Suprapubic skin (tissue), 4 donors: ENCODE measurements at regions not wholly inside any gene's neighbourhood (a gene's known extent, or its start where the extent isn't known, plus 50 kb on each side); places are given as distances from the start of the nearest gene placed in this dataset.

Experiments used
- DNase-seq, 2 donors: peaks; one replicate each; pipeline ENCODE4 v3.0.0-alpha.2; 2019; ENCODE audit warnings: low spot score in 2 of 2
- H3K27ac ChIP-seq: fragments of 200-600 bp; sonication (generic); one replicate; pipeline ENCODE4 v1.5.1; 2019
- H3K27me3 ChIP-seq: fragments of 200-600 bp; sonication (generic); one replicate; pipeline ENCODE4 v1.5.1; 2019
- H3K36me3 ChIP-seq: fragments of 200-600 bp; sonication (generic); one replicate; pipeline ENCODE4 v1.5.1; 2019
- H3K4me1 ChIP-seq: fragments of 200-600 bp; sonication (generic); one replicate; pipeline ENCODE4 v1.5.1; 2019
- H3K4me3 ChIP-seq: fragments of 200-600 bp; sonication (generic); one replicate; pipeline ENCODE4 v1.5.1; 2019; ENCODE audit warnings: mild to moderate bottlenecking
- H3K9me3 ChIP-seq: fragments of 200-600 bp; sonication (generic); one replicate; pipeline ENCODE4 v1.5.1; 2019
- EP300 ChIP-seq: sonication (generic); formaldehyde crosslinking; IDR thresholded peaks from one replicate; pipeline ENCODE4 v1.6.1; 2017; ENCODE audit warnings: antibody characterized with exemption
- POLR2A ChIP-seq, 2 donors: fragments of 450-650 bp; IDR thresholded peaks; one replicate each; pipeline ENCODE4 v1.6.1; 2017; ENCODE audit warnings: antibody characterized with exemption in 2 of 2, mild to moderate bottlenecking in 2 of 2, moderate library complexity in 2 of 2
- POLR2AphosphoS5 ChIP-seq, 3 donors: sonication (generic); formaldehyde crosslinking; IDR thresholded peaks; one replicate each; pipeline ENCODE4 v1.6.1; 2017; ENCODE audit warnings: antibody characterized with exemption in 3 of 3
- WGBS: methylation state at CpG from one replicate; pipeline ENCODE4 v1.1.5; 2018; 5-methylcytosine and 5-hydroxymethylcytosine counted together
- TF ChIP-seq, protein P1 (sequence below), 2 donors: fragments of 200-600 bp in 1 of 2; fragments of 450-650 bp in 1 of 2; sonication (generic) in 1 of 2; IDR thresholded peaks; one replicate each; pipeline ENCODE4 v1.5.1; 2016 to 2019; ENCODE audit warnings: antibody characterized with exemption in 2 of 2, mild to moderate bottlenecking in 1 of 2, moderate library complexity in 1 of 2

- TF ChIP-seq POLR2AphosphoS5 (IDR thresholded peaks at IDR 0.05) = no peak
- TF ChIP-seq POLR2A (IDR thresholded peaks at IDR 0.05) = no peak
- TF ChIP-seq, protein P1, sequence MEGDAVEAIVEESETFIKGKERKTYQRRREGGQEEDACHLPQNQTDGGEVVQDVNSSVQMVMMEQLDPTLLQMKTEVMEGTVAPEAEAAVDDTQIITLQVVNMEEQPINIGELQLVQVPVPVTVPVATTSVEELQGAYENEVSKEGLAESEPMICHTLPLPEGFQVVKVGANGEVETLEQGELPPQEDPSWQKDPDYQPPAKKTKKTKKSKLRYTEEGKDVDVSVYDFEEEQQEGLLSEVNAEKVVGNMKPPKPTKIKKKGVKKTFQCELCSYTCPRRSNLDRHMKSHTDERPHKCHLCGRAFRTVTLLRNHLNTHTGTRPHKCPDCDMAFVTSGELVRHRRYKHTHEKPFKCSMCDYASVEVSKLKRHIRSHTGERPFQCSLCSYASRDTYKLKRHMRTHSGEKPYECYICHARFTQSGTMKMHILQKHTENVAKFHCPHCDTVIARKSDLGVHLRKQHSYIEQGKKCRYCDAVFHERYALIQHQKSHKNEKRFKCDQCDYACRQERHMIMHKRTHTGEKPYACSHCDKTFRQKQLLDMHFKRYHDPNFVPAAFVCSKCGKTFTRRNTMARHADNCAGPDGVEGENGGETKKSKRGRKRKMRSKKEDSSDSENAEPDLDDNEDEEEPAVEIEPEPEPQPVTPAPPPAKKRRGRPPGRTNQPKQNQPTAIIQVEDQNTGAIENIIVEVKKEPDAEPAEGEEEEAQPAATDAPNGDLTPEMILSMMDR (IDR thresholded peaks at IDR 0.05) = no peak
- TF ChIP-seq EP300 = no peak
- no peak overlapping the region for H3K4me3 ChIP-seq
- no peak for DNase-seq
- H3K4me1 ChIP-seq = no peaks in the 10 kb centered on the region
- no peaks in the 10 kb centered on the region for H3K9me3 ChIP-seq
- H3K36me3 ChIP-seq = no peaks in the 10 kb centered on the region
- 56% methylated on average over 3 of the region's 3 CpGs for WGBS
- no peak overlapping the region for H3K27ac ChIP-seq
- H3K27me3 ChIP-seq = no peaks in the 10 kb centered on the region
These were observed 208.4 kb upstream of the COL3A1 start for GRCh38 chr2:188765522-188766470.

DNA sequence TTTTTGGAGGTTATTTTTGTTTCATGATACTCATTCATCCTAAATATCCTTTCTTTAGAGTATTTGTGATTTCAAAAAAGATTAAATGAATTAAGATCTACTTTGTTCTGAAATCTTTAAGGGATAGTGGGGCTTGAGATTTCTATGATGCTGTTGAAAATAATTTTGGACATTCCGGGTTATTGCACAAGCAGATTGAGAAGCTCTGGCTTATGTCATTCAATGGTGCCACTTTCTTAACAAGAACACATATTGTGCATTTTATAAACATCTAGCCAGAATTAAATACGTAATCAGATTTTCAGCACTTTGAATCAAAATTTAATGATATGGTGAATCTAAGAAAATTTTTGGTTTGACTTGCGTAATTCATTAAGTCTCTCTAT, 207.7 kb upstream of the COL3A1 start:
- WGBS = 72% methylated on average over 3 of the region's 3 CpGs
- no peak for DNase-seq
- H3K4me1 ChIP-seq = no peaks in the 10 kb centered on the region
- H3K4me3 ChIP-seq = no peak overlapping the region
- TF ChIP-seq, protein P1 (IDR thresholded peaks at IDR 0.05) = no peak
- TF ChIP-seq EP300 = no peak
- TF ChIP-seq POLR2AphosphoS5 (IDR thresholded peaks at IDR 0.05) = no peak
- no peak for TF ChIP-seq POLR2A (IDR thresholded peaks at IDR 0.05)
- no peaks in the 10 kb centered on the region for H3K27me3 ChIP-seq
- no peaks in the 10 kb centered on the region for H3K9me3 ChIP-seq
- H3K36me3 ChIP-seq = no peaks in the 10 kb centered on the region
- no peak overlapping the region for H3K27ac ChIP-seq

GRCh38 chr2:188767176-188767575, 207.0 kb upstream of the COL3A1 start:
- H3K27me3 ChIP-seq = no peaks in the 10 kb centered on the region
- no peaks in the 10 kb centered on the region for H3K36me3 ChIP-seq
- no peak for TF ChIP-seq POLR2A (IDR thresholded peaks at IDR 0.05)
- no peak for TF ChIP-seq POLR2AphosphoS5 (IDR thresholded peaks at IDR 0.05)
- TF ChIP-seq, protein P1 (IDR thresholded peaks at IDR 0.05) = no peak
- H3K4me1 ChIP-seq = no peaks in the 10 kb centered on the region
- 64% methylated on average over 1 of the region's 1 CpG for WGBS
- H3K9me3 ChIP-seq = no peaks in the 10 kb centered on the region
- H3K27ac ChIP-seq = no peak overlapping the region
- no peak overlapping the region for H3K4me3 ChIP-seq
- DNase-seq = no peak

DNA sequence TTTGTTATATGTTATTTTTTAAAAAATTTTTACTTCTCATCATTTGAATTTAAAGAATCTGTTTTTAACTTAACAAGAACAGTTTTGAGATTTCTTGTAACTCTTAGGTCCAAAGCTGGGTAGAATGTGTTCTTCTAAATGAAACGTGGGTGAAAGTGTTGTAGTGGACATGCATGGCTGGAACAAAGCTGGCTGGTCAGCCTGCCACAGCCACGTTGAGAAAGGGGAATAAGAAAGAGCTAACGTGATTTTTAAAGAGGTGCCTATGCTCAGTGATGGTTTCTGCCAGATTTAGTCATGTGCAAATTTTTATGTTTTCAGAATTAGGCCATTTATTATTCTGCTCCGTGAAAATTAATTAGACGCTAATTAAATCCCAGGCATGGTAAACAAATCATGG, 203.9 kb upstream of the COL3A1 start:
- no peak overlapping the region for H3K27ac ChIP-seq
- DNase-seq = no peak
- 74% methylated on average over 5 of the region's 5 CpGs for WGBS
- no peaks in the 10 kb centered on the region for H3K4me1 ChIP-seq
- H3K27me3 ChIP-seq = no peaks in the 10 kb centered on the region
- no peak overlapping the region for H3K4me3 ChIP-seq
- H3K9me3 ChIP-seq = no peaks in the 10 kb centered on the region
- H3K36me3 ChIP-seq = no peaks in the 10 kb centered on the region
- TF ChIP-seq POLR2A (IDR thresholded peaks at IDR 0.05) = no peak
- TF ChIP-seq, protein P1 (IDR thresholded peaks at IDR 0.05) = no peak
- TF ChIP-seq POLR2AphosphoS5 (IDR thresholded peaks at IDR 0.05) = no peak
- TF ChIP-seq EP300 = no peak

- Histone ChIP-seq H3K27ac (no peak overlapping the region), H3K9me3 (no peaks in the 10 kb centered on the region), H3K4me3 (no peak overlapping the region), H3K36me3 (no peaks in the 10 kb centered on the region), H3K27me3 (no peaks in the 10 kb centered on the region), H3K4me1 (no peaks in the 10 kb centered on the region)
- no peak for DNase-seq
- TF ChIP-seq POLR2A (IDR thresholded peaks at IDR 0.05) = no peak
- TF ChIP-seq POLR2AphosphoS5 (IDR thresholded peaks at IDR 0.05) = no peak
- TF ChIP-seq, protein P1 (IDR thresholded peaks at IDR 0.05) = no peak
- no peak for TF ChIP-seq EP300
These were observed 201.1 kb upstream of the COL3A1 start for GRCh38 chr2:188773075-188773474.
